IPS-NIHi7 (cell line): ENCODE measurements at regions not wholly inside any gene's neighbourhood (a gene's known extent, or its start where the extent isn't known, plus 50 kb on each side); places are given as distances from the start of the nearest gene placed in this dataset.
A peak's percentile ranks its signal among the peaks of the same experiment; 100 is the strongest.

ENCODE experiments used
- DNase-seq: peaks from one replicate; pipeline ENCODE4 v3.0.0; 2012; ENCODE audit warnings: mixed read lengths; ENCODE audit errors: extremely low spot score

- DNase-seq, result no peak
Measured at GRCh38 chr13:59445812-59446211, 717.9 kb downstream of the DIAPH3 start.

- DNase-seq, result no peak
Measured at GRCh38 chr13:59446391-59446790, 717.3 kb downstream of the DIAPH3 start.

- no peak for DNase-seq
Measured at GRCh38 chr13:59447031-59447430, 716.7 kb downstream of the DIAPH3 start.

- DNase-seq, result peak; percentile 64
Measured at GRCh38 chr13:59447846-59448620, 715.7 kb downstream of the DIAPH3 start.

GRCh38 chr13:59449750-59450149 is 714.0 kb downstream of the DIAPH3 start:
- DNase-seq, result no peak

- no peak for DNase-seq
Measured at GRCh38 chr13:59450229-59450628, 713.5 kb downstream of the DIAPH3 start.

- DNase-seq, result no peak
Measured at GRCh38 chr13:59451236-59451635, 712.5 kb downstream of the DIAPH3 start.

- DNase-seq, result no peak
Measured at GRCh38 chr13:59452189-59452890, 711.4 kb downstream of the DIAPH3 start.

- no peak for DNase-seq
Measured at GRCh38 chr13:59458908-59459579, 704.7 kb downstream of the DIAPH3 start.

- DNase-seq, result no peak
Measured at GRCh38 chr13:59459972-59460371, 703.8 kb downstream of the DIAPH3 start.

GRCh38 chr13:59461411-59461810 is 702.3 kb downstream of the DIAPH3 start:
- DNase-seq, result no peak

GRCh38 chr13:59463023-59463422 is 700.7 kb downstream of the DIAPH3 start:
- no peak for DNase-seq

GRCh38 chr13:59464926-59465325 is 698.8 kb downstream of the DIAPH3 start:
- DNase-seq, result no peak

- no peak for DNase-seq
Measured at GRCh38 chr13:59468396-59468795, 695.3 kb downstream of the DIAPH3 start.

- DNase-seq, result no peak
Measured at GRCh38 chr13:59471106-59471505, 692.6 kb downstream of the DIAPH3 start.

GRCh38 chr13:59472134-59472533 is 691.6 kb downstream of the DIAPH3 start:
- no peak for DNase-seq

- no peak for DNase-seq
Measured at GRCh38 chr13:59474696-59475095, 689.0 kb downstream of the DIAPH3 start.

- no peak for DNase-seq
Measured at GRCh38 chr13:59475911-59476310, 687.8 kb downstream of the DIAPH3 start.

- no peak for DNase-seq
Measured at GRCh38 chr13:59476366-59476765, 687.4 kb downstream of the DIAPH3 start.

GRCh38 chr13:59477011-59477410 is 686.7 kb downstream of the DIAPH3 start:
- no peak for DNase-seq

- DNase-seq, result no peak
Measured at GRCh38 chr13:59478908-59479307, 684.8 kb downstream of the DIAPH3 start.

GRCh38 chr13:59479629-59480028 is 684.1 kb downstream of the DIAPH3 start:
- DNase-seq, result peak; percentile 50
